Liver (tissue), 8 donors: ENCODE measurements at regions not wholly inside any gene's neighbourhood (a gene's known extent, or its start where the extent isn't known, plus 50 kb on each side); places are given as distances from the start of the nearest gene placed in this dataset.

ENCODE experiments used
- DNase-seq: peaks from one replicate; pipeline ENCODE4 v3.0.0-alpha.2; 2017; ENCODE audit warnings: low spot score
- H3K27ac ChIP-seq, 2 donors: one replicate each; pipeline ENCODE4 v1.7.0; 2013; ENCODE audit warnings: inconsistent platforms in 2 of 2, low read length in 2 of 2, control low read depth in 1 of 2, low read depth in 1 of 2, mild to moderate bottlenecking in 1 of 2
- H3K27me3 ChIP-seq, 4 donors: one replicate each; pipeline versions ENCODE4 v1.6.1 to v1.7.0; 2013; ENCODE audit warnings: low read length in 3 of 4, inconsistent platforms in 1 of 4, mild to moderate bottlenecking in 1 of 4, moderate library complexity in 1 of 4; ENCODE audit not compliant: control insufficient read depth in 4 of 4, insufficient read depth in 4 of 4
- H3K36me3 ChIP-seq, 4 donors: one replicate each; pipeline versions ENCODE4 v1.6.1 to v1.7.0; 2013; ENCODE audit warnings: low read length in 3 of 4, mild to moderate bottlenecking in 3 of 4, low read depth in 1 of 4, moderate library complexity in 1 of 4; ENCODE audit not compliant: control insufficient read depth in 4 of 4, insufficient read depth in 3 of 4
- H3K4me1 ChIP-seq, 4 donors: one replicate each; pipeline versions ENCODE4 v1.6.1 to v1.7.0; 2013; ENCODE audit warnings: low read length in 3 of 4, mild to moderate bottlenecking in 3 of 4, moderate library complexity in 1 of 4; ENCODE audit not compliant: control insufficient read depth in 4 of 4, insufficient read depth in 4 of 4
- H3K4me3 ChIP-seq, 3 donors: one replicate each; pipeline versions ENCODE4 v1.6.1 to v1.7.0; 2013; ENCODE audit warnings: low read length in 3 of 3, control low read depth in 1 of 3, low read depth in 1 of 3, mild to moderate bottlenecking in 1 of 3
- H3K9ac ChIP-seq, 2 donors: one replicate each; pipeline ENCODE4 v1.7.0; 2013; ENCODE audit warnings: low read length in 2 of 2, mild to moderate bottlenecking in 2 of 2, moderate library complexity in 2 of 2, control low read depth in 1 of 2, low read depth in 1 of 2
- H3K9me3 ChIP-seq, 4 donors: one replicate each; pipeline versions ENCODE4 v1.6.1 to v1.7.0; 2013; ENCODE audit warnings: low read length in 3 of 4; ENCODE audit not compliant: control insufficient read depth in 4 of 4
- ATF3 ChIP-seq: IDR thresholded peaks from 2 replicates; pipeline ENCODE4 v1.6.1; 2016; ENCODE audit warnings: antibody characterized with exemption
- CTCF ChIP-seq: fragments of 150-350 bp; IDR thresholded peaks from 2 replicates; pipeline ENCODE4 v1.5.1; 2017; ENCODE audit warnings: improper control_type of control experiment, low read depth, low read length; ENCODE audit not compliant: missing input control
- FOXA1 ChIP-seq: IDR thresholded peaks from 2 replicates; pipeline ENCODE4 v1.6.1; 2016; ENCODE audit warnings: antibody characterized with exemption
- GABPA ChIP-seq, 2 donors: IDR thresholded peaks in 1 of 2; conservative IDR thresholded peaks in 1 of 2; 2 replicates each; pipeline ENCODE4 v1.6.1; 2016; ENCODE audit warnings: antibody characterized with exemption in 2 of 2, mild to moderate bottlenecking in 1 of 2, moderate library complexity in 1 of 2
- HNF4G ChIP-seq: IDR thresholded peaks from 2 replicates; pipeline ENCODE4 v1.6.1; 2016; ENCODE audit warnings: antibody characterized with exemption
- JUND ChIP-seq, 2 donors: IDR thresholded peaks; 2 replicates each; pipeline ENCODE4 v1.6.1; 2016; ENCODE audit warnings: antibody characterized with exemption in 2 of 2
- MAX ChIP-seq: IDR thresholded peaks from 2 replicates; pipeline ENCODE4 v1.6.1; 2016; ENCODE audit warnings: antibody characterized with exemption
- NR2F2 ChIP-seq: IDR thresholded peaks from 2 replicates; pipeline ENCODE4 v1.6.1; 2016; ENCODE audit warnings: antibody characterized with exemption
- RAD21 ChIP-seq, 2 donors: IDR thresholded peaks; 2 replicates each; pipeline ENCODE4 v1.6.1; 2016; ENCODE audit warnings: antibody characterized with exemption in 2 of 2, mild to moderate bottlenecking in 2 of 2
- REST ChIP-seq: IDR thresholded peaks from 2 replicates; pipeline ENCODE4 v1.6.1; 2016; ENCODE audit warnings: antibody characterized with exemption, mild to moderate bottlenecking
- SP1 ChIP-seq: IDR thresholded peaks from 2 replicates; pipeline ENCODE4 v1.6.1; 2018; ENCODE audit warnings: antibody characterized with exemption, mild to moderate bottlenecking
- TAF1 ChIP-seq: conservative IDR thresholded peaks from 2 replicates; pipeline ENCODE4 v1.6.1; 2016; ENCODE audit warnings: antibody characterized with exemption, mild to moderate bottlenecking
- YY1 ChIP-seq: IDR thresholded peaks from 2 replicates; pipeline ENCODE4 v1.6.1; 2016; ENCODE audit warnings: antibody characterized with exemption, mild to moderate bottlenecking
- ZBTB33 ChIP-seq: IDR thresholded peaks from 2 replicates; pipeline ENCODE4 v1.6.1; 2016; ENCODE audit warnings: antibody characterized with exemption
- WGBS: extraction: QIAGEN DNeasy Blood & Tissue Kit; methylation state at CpG from one replicate; pipeline ENCODE4 v1.1.7; 2013; 5-methylcytosine and 5-hydroxymethylcytosine counted together
- donor health status: healthy.
- donor health status: healthy.
- donor health status: healthy.
- donor health status: healthy.
- donor health status: healthy.

GRCh38 chr10:42937649-42938180 is 139.2 kb upstream of the RET start (continued):
- TF ChIP-seq REST (no peak), FOXA1 (no peak), NR2F2 (no peak), ATF3 (no peak)

GRCh38 chr10:42938351-42938750 is 138.5 kb upstream of the RET start:
- WGBS, result 86% methylated on average over 8 of the region's 8 CpGs
- no peak for DNase-seq
- Histone ChIP-seq H3K9me3 (no peaks in the 10 kb centered on the region), H3K4me1 (peaks cover 1 to 7% (median 7%) of the 10 kb centered on the region in 4 donors), H3K27ac (no peak overlapping the region), H3K27me3 (peaks cover 0 to 4% (median 0%) of the 10 kb centered on the region in 4 donors), H3K4me3 (no peak overlapping the region), H3K9ac (no peak overlapping the region), H3K36me3 (no peaks in the 10 kb centered on the region)
- no peak for TF ChIP-seq GABPA (IDR thresholded peaks at IDR 0.05 in 1 of 2, conservative IDR thresholded peaks at IDR 0.05 in 1 of 2)
- no peak for TF ChIP-seq SP1
- no peak for TF ChIP-seq YY1
- no peak for TF ChIP-seq NR2F2

- no peaks in the 10 kb centered on the region for H3K9me3 ChIP-seq
- H3K36me3 ChIP-seq, result no peaks in the 10 kb centered on the region
- H3K4me3 ChIP-seq, result no peak overlapping the region
- WGBS, result 79% methylated on average over 11 of the region's 11 CpGs
- no peaks in the 10 kb centered on the region for H3K4me1 ChIP-seq
- no peak for TF ChIP-seq JUND (IDR thresholded peaks at IDR 0.05)
- TF ChIP-seq TAF1, result no peak
- no peak for TF ChIP-seq MAX
- TF ChIP-seq RAD21 (IDR thresholded peaks at IDR 0.05), result no peak
- no peak overlapping the region for H3K9ac ChIP-seq
- no peak for DNase-seq
- peaks cover 0 to 4% (median 0%) of the 10 kb centered on the region in 4 donors for H3K27me3 ChIP-seq
- no peak overlapping the region for H3K27ac ChIP-seq
These were observed 137.6 kb upstream of the RET start for GRCh38 chr10:42939237-42939636.

- peaks cover 0 to under 1% (median 0%) of the 10 kb centered on the region in 4 donors for H3K27me3 ChIP-seq
- H3K27ac ChIP-seq, result no peak overlapping the region
- peak; percentile 29 for DNase-seq
- H3K9ac ChIP-seq, result no peak overlapping the region
- no peaks in the 10 kb centered on the region for H3K4me1 ChIP-seq
- no peak overlapping the region for H3K4me3 ChIP-seq
- H3K36me3 ChIP-seq, result no peaks in the 10 kb centered on the region
- WGBS, result 79% methylated on average over 15 of the region's 15 CpGs
- no peaks in the 10 kb centered on the region for H3K9me3 ChIP-seq
- no peak for TF ChIP-seq HNF4G
- TF ChIP-seq FOXA1, result no peak
- TF ChIP-seq SP1, result no peak
- TF ChIP-seq NR2F2, result no peak
- no peak for TF ChIP-seq YY1
- no peak for TF ChIP-seq CTCF
- TF ChIP-seq ZBTB33, result no peak
- TF ChIP-seq GABPA (IDR thresholded peaks at IDR 0.05 in 1 of 2, conservative IDR thresholded peaks at IDR 0.05 in 1 of 2), result no peak
- TF ChIP-seq MAX, result no peak
These were observed 137.0 kb upstream of the RET start for GRCh38 chr10:42939685-42940366.
